Gastrocnemius medialis (tissue), 4 donors: ENCODE measurements at regions not wholly inside any gene's neighbourhood (a gene's known extent, or its start where the extent isn't known, plus 50 kb on each side); places are given as distances from the start of the nearest gene placed in this dataset.

Source experiments
- ATAC-seq, 2 donors: fragments of 150-250 bp; one replicate each; pipeline ENCODE4 v1.9.1; 2016
- DNase-seq, 2 donors: peaks; one replicate each; pipeline ENCODE4 v3.0.0-alpha.2; 2019
- H3K27ac ChIP-seq, 4 donors: fragments of 200-600 bp; sonication (generic); 1 replicate in 1 of 4; 2 replicates in 3 of 4; pipeline ENCODE4 v1.5.1; 2016 to 2018; ENCODE audit warnings: mild to moderate bottlenecking in 2 of 4, moderate library complexity in 1 of 4
- H3K27me3 ChIP-seq, 3 donors: fragments of 200-600 bp; sonication (generic) in 2 of 3; 1 replicate in 1 of 3; 2 replicates in 2 of 3; pipeline versions ENCODE4 v1.5.1 to v1.6.0; 2016 to 2019; ENCODE audit warnings: mild to moderate bottlenecking in 1 of 3, moderate library complexity in 1 of 3
- H3K36me3 ChIP-seq, 2 donors: fragments of 200-600 bp; sonication (generic) in 1 of 2; one replicate each; pipeline ENCODE4 v1.5.1; 2017 to 2018
- H3K4me1 ChIP-seq, 2 donors: fragments of 200-600 bp; sonication (generic) in 1 of 2; one replicate each; pipeline ENCODE4 v1.5.1; 2016 to 2017; ENCODE audit warnings: mild to moderate bottlenecking in 2 of 2
- H3K4me3 ChIP-seq, 4 donors: fragments of 200-600 bp; sonication (generic) in 3 of 4; 1 replicate in 1 of 4; 2 replicates in 3 of 4; pipeline ENCODE4 v1.5.1; 2016 to 2019; ENCODE audit warnings: mild to moderate bottlenecking in 2 of 4
- H3K9me3 ChIP-seq, 3 donors: fragments of 200-600 bp; sonication (generic) in 2 of 3; 1 replicate in 1 of 3; 2 replicates in 2 of 3; pipeline ENCODE4 v1.5.1; 2016 to 2019
- CTCF ChIP-seq, 5 experiments: fragments of 450-650 bp in 3 of 5; fragments of 200-600 bp in 2 of 5; sonication (generic) in 2 of 5; IDR thresholded peaks in 4 of 5; conservative IDR thresholded peaks in 1 of 5; 1 replicate in 4 of 5; 2 replicates in 1 of 5; pipeline ENCODE4 v1.5.1; 2016 to 2019; ENCODE audit warnings: antibody characterized with exemption in 5 of 5, mild to moderate bottlenecking in 3 of 5, moderate library complexity in 3 of 5
- POLR2A ChIP-seq, 2 donors: fragments of 450-650 bp; IDR thresholded peaks; one replicate each; pipeline ENCODE4 v1.6.1; 2017; ENCODE audit warnings: antibody characterized with exemption in 2 of 2, mild to moderate bottlenecking in 2 of 2, moderate library complexity in 2 of 2
- in situ Hi-C, 4 donors: fragments of 200-750 bp; cut with MboI; loops; one replicate each; pipeline versions ENCODE4 v1.15.0 to v1.8.0; 2017; ENCODE audit warnings: low sequenced_read_pairs in 4 of 4
- intact Hi-C: fragments of 100-400 bp; cut with DNase I; formaldehyde crosslinking; loops from one replicate; pipeline ENCODE4 v1.15.1; 2023; ENCODE audit warnings: low total_unique reads

DNA sequence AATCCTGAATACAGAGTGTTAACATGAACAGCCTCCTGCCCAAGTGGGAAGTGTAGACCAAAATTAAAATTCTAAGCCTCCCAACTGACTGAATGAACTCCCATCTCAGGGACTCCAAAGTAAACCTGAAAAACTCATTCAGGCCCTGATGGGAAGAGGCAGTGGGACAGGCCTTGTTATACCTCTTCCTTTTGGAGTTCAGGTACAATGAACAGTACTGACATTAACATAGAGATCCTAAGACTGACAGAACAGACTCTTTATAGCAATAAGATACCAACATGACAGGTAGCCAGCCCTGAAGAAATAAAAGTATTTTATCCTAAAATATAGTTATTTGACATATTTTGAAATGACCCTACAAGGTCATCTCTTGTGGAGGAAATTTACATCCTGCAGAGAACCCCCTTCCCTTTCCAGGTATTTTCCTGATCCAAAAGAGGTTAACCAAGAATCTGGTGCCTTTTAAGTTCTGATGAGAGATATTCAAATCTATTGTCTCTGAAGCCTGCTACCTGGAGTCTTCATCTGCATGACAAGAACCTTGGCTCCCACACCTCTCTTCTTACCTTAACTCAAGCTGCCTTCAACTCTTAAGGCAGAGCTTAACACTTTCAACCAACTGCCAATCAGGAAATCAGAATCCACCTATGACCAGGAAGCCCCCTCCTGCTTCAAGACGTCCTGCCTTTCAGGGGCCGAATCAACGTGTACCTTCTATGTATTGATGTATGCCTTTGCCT is 103.3 kb upstream of the PFKP start:
- DNase-seq (no peak), ATAC-seq (no peak)
- H3K27ac ChIP-seq, result no peak overlapping the region
- no peak overlapping the region for H3K4me3 ChIP-seq
- intact Hi-C loops (no loop called here), in situ Hi-C loops (no loop called here)
- H3K36me3 ChIP-seq, result no peaks in the 10 kb centered on the region
- H3K9me3 ChIP-seq, result no peaks in the 10 kb centered on the region
- H3K4me1 ChIP-seq, result no peaks in the 10 kb centered on the region
- TF ChIP-seq POLR2A (IDR thresholded peaks at IDR 0.05) (no peak), CTCF (IDR thresholded peaks at IDR 0.05 in 4 of 5, conservative IDR thresholded peaks at IDR 0.05 in 1 of 5) (no peak)
- H3K27me3 ChIP-seq, result peaks cover 0 to 3% (median 0%) of the 10 kb centered on the region in 3 donors

DNA sequence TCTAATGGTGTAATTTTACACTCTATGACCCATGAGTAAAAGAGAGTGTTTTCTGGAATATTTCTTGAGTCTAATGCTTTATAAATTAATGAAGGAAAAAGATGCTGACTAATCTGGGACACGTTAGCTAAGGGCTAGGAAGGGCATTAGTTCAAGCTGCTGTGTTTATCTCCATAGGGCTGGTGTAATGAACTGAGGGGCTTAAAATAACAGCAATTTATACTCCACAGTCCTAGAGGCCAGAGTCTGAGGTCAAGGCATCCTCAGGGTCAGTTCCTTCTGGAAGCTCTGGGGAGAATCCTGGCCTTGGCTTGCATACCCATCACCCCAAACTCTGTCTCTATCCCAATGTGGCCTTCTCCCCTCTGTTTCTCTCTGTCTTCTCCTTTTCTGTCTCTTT is 105.2 kb upstream of the PFKP start:
- no peak for DNase-seq
- in situ Hi-C loops (no loop called here), intact Hi-C loops (no loop called here)
- TF ChIP-seq POLR2A (IDR thresholded peaks at IDR 0.05) (no peak), CTCF (IDR thresholded peaks at IDR 0.05 in 4 of 5, conservative IDR thresholded peaks at IDR 0.05 in 1 of 5) (no peak)
- Histone ChIP-seq H3K9me3 (no peaks in the 10 kb centered on the region), H3K4me1 (no peaks in the 10 kb centered on the region), H3K27me3 (no peaks in the 10 kb centered on the region), H3K36me3 (no peaks in the 10 kb centered on the region), H3K4me3 (no peak overlapping the region), H3K27ac (no peak overlapping the region)
- no peak for ATAC-seq

GRCh38 chr10:2958659-2959058 is 108.7 kb upstream of the PFKP start:
- H3K4me3 ChIP-seq, result no peak overlapping the region
- no peaks in the 10 kb centered on the region for H3K4me1 ChIP-seq
- intact Hi-C loops (no loop called here), in situ Hi-C loops (no loop called here)
- no peaks in the 10 kb centered on the region for H3K9me3 ChIP-seq
- TF ChIP-seq CTCF (IDR thresholded peaks at IDR 0.05 in 4 of 5, conservative IDR thresholded peaks at IDR 0.05 in 1 of 5) (no peak), POLR2A (IDR thresholded peaks at IDR 0.05) (no peak)
- ATAC-seq (no peak), DNase-seq (no peak)
- no peaks in the 10 kb centered on the region for H3K27me3 ChIP-seq
- no peak overlapping the region for H3K27ac ChIP-seq
- no peaks in the 10 kb centered on the region for H3K36me3 ChIP-seq

DNA sequence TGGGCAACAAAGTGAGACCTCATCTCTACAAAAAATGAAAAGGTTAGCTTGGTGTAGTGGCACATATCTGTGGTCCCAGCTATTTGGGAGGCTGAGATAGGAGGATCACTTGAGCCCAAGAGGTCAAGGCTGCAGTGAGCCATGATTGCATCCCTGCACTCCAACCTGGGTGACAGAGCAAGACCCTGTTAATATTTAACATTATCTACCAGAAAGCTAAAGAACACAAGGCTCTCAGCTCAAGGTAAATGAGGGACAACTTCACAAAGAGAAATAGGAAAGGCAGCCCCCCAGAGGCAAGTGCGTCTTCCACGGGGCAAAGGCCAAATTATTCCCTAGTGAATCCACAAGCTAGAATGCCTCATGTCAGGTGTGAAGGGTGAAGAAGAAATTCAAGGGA is 109.6 kb upstream of the PFKP start:
- TF ChIP-seq POLR2A (IDR thresholded peaks at IDR 0.05) (no peak), CTCF (IDR thresholded peaks at IDR 0.05 in 4 of 5, conservative IDR thresholded peaks at IDR 0.05 in 1 of 5) (no peak)
- no peaks in the 10 kb centered on the region for H3K4me1 ChIP-seq
- no peak overlapping the region for H3K27ac ChIP-seq
- H3K27me3 ChIP-seq, result no peaks in the 10 kb centered on the region
- in situ Hi-C loops, result no loop called here
- intact Hi-C loops, result no loop called here
- H3K9me3 ChIP-seq, result no peaks in the 10 kb centered on the region
- DNase-seq (no peak), ATAC-seq (no peak)
- no peaks in the 10 kb centered on the region for H3K36me3 ChIP-seq
- H3K4me3 ChIP-seq, result no peak overlapping the region

DNA sequence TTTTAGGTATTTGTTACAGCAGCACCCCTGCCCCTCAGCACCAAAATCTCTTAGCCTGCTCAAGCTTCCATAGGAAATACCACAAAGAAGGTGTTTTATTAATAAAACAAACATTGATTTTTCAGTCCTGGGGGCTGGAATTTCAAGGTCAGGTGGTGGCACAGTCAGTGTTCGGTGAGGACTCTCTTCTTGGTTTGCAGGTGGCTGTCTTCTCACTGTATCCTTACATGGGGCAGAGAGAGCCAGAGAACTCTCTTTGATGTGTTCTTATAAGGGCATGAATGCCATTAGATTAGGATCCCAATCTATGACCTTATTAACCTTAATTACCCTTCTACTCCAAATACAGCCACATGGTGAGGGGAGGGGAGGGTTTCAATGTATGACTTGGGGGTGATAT is 112.3 kb upstream of the PFKP start:
- no peak for TF ChIP-seq CTCF (IDR thresholded peaks at IDR 0.05 in 4 of 5, conservative IDR thresholded peaks at IDR 0.05 in 1 of 5)
- no peak for TF ChIP-seq POLR2A (IDR thresholded peaks at IDR 0.05)
- ATAC-seq (no peak), DNase-seq (no peak)
- in situ Hi-C loops, result no loop called here
- Histone ChIP-seq H3K27ac (no peak overlapping the region), H3K4me3 (no peak overlapping the region), H3K27me3 (no peaks in the 10 kb centered on the region), H3K9me3 (no peaks in the 10 kb centered on the region), H3K36me3 (no peaks in the 10 kb centered on the region), H3K4me1 (no peaks in the 10 kb centered on the region)
- intact Hi-C loops, result no loop called here
